ENCODE measurements at regions not wholly inside any gene's neighbourhood (a gene's known extent, or its start where the extent isn't known, plus 50 kb on each side); places are given as distances from the start of the nearest gene placed in this dataset.

- DNase-seq (ENCODE audit: low spot score) = no peak
- Histone ChIP-seq H3K4me3 (no peak overlapping the region), H3K27ac (no peak overlapping the region)
- no peak for TF ChIP-seq CTCF (IDR thresholded peaks at IDR 0.05)
These were observed 163.7 kb downstream of the FBXO15 start for GRCh38 chr18:73983970-73984369.

- Histone ChIP-seq H3K27ac (no peak overlapping the region), H3K4me3 (no peak overlapping the region)
- no peak for TF ChIP-seq CTCF (IDR thresholded peaks at IDR 0.05)
- DNase-seq (ENCODE audit: low spot score) = no peak
These were observed 164.1 kb downstream of the FBXO15 start for GRCh38 chr18:73983496-73983895.

GRCh38 chr18:73981796-73982195 is 165.8 kb downstream of the FBXO15 start:
- no peak for TF ChIP-seq CTCF (IDR thresholded peaks at IDR 0.05)
- H3K27ac ChIP-seq = no peak overlapping the region
- H3K4me3 ChIP-seq = no peak overlapping the region
- DNase-seq (ENCODE audit: low spot score) = no peak

GRCh38 chr18:73980289-73980979 is 167.2 kb downstream of the FBXO15 start:
- TF ChIP-seq CTCF (IDR thresholded peaks at IDR 0.05) = no peak
- Histone ChIP-seq H3K4me3 (no peak overlapping the region), H3K27ac (no peak overlapping the region)
- no peak for DNase-seq (ENCODE audit: low spot score)

- no peak for TF ChIP-seq CTCF (IDR thresholded peaks at IDR 0.05)
- Histone ChIP-seq H3K4me3 (no peak overlapping the region), H3K27ac (no peak overlapping the region)
- DNase-seq (ENCODE audit: low spot score) = no peak
These were observed 167.9 kb downstream of the FBXO15 start for GRCh38 chr18:73979742-73980141.

GRCh38 chr18:73976433-73976832 is 171.2 kb downstream of the FBXO15 start:
- H3K27ac ChIP-seq = no peak overlapping the region
- DNase-seq (ENCODE audit: low spot score) = no peak
- no peak for TF ChIP-seq CTCF (IDR thresholded peaks at IDR 0.05)
- no peak overlapping the region for H3K4me3 ChIP-seq

- TF ChIP-seq CTCF (IDR thresholded peaks at IDR 0.05) = no peak
- no peak for DNase-seq (ENCODE audit: low spot score)
- Histone ChIP-seq H3K27ac (no peak overlapping the region), H3K4me3 (no peak overlapping the region)
These were observed 172.4 kb downstream of the FBXO15 start for GRCh38 chr18:73975266-73975665.

Measured in coronary artery (tissue), 2 donors.